Endodermal cell (in vitro differentiated cells): ENCODE measurements at regions not wholly inside any gene's neighbourhood (a gene's known extent, or its start where the extent isn't known, plus 50 kb on each side); places are given as distances from the start of the nearest gene placed in this dataset.

Source experiments
- DNase-seq: peaks from one replicate; pipeline ENCODE4 v3.0.0-alpha.2; 2017
- H3K27ac ChIP-seq: 2 replicates; pipeline ENCODE4 v1.5.1; 2013; ENCODE audit warnings: mild to moderate bottlenecking, low read depth, low read length, moderate library complexity
- H3K27me3 ChIP-seq: 2 replicates; pipeline ENCODE4 v1.6.1; 2013; ENCODE audit warnings: mild to moderate bottlenecking, low read length, moderate library complexity; ENCODE audit not compliant: insufficient read depth, control insufficient read depth, poor library complexity, severe bottlenecking
- H3K36me3 ChIP-seq: 2 replicates; pipeline ENCODE4 v1.7.0; 2013; ENCODE audit warnings: mild to moderate bottlenecking, low read length, moderate library complexity; ENCODE audit not compliant: control insufficient read depth, insufficient read depth
- H3K4me1 ChIP-seq: one replicate; pipeline ENCODE4 v1.7.0; 2013; ENCODE audit warnings: low read length; ENCODE audit not compliant: control insufficient read depth, insufficient read depth
- H3K4me3 ChIP-seq: 2 replicates; pipeline ENCODE4 v1.5.1; 2013; ENCODE audit warnings: mild to moderate bottlenecking, low read length, moderate library complexity
- H3K9ac ChIP-seq: 2 replicates; pipeline ENCODE4 v1.6.1; 2013; ENCODE audit warnings: mild to moderate bottlenecking, low read length, moderate library complexity; ENCODE audit not compliant: poor library complexity, severe bottlenecking; ENCODE audit errors: extremely low read depth
- H3K9me3 ChIP-seq: 2 replicates; pipeline ENCODE4 v1.6.1; 2013; ENCODE audit warnings: mild to moderate bottlenecking, low read length, moderate library complexity; ENCODE audit not compliant: control insufficient read depth
- H3K27ac Mint-ChIP-seq: 2 replicates; pipeline ENCODE4 v1.8.0; 2020; ENCODE audit warnings: mixed read lengths
- H3K27me3 Mint-ChIP-seq: 2 replicates; pipeline ENCODE4 v1.8.0; 2021; ENCODE audit warnings: mild to moderate bottlenecking, mixed read lengths; ENCODE audit not compliant: insufficient read depth
- H3K36me3 Mint-ChIP-seq: 2 replicates; pipeline ENCODE4 v1.8.0; 2020; ENCODE audit warnings: low read depth, mixed read lengths
- H3K4me1 Mint-ChIP-seq: 2 replicates; pipeline ENCODE4 v1.8.0; 2020; ENCODE audit warnings: mixed read lengths
- H3K4me3 Mint-ChIP-seq: 2 replicates; pipeline ENCODE4 v1.8.0; 2020; ENCODE audit warnings: mild to moderate bottlenecking, moderate library complexity, mixed read lengths
- H3K9me3 Mint-ChIP-seq: 2 replicates; pipeline ENCODE4 v1.8.0; 2020; ENCODE audit warnings: mild to moderate bottlenecking, mixed read lengths
- CTCF ChIP-seq: fragments of 200-600 bp; sonication (generic); conservative IDR thresholded peaks from 2 replicates; pipeline ENCODE4 v1.5.0; 2021; ENCODE audit warnings: antibody characterized with exemption, mild to moderate bottlenecking
- WGBS, 2 experiments: methylation state at CpG; one replicate each; pipeline versions ENCODE4 v1.1.5 to v1.1.7; 2013; ENCODE audit warnings: missing lambda C conversion rate in 2 of 2, mixed read lengths in 1 of 2; ENCODE audit not compliant: insufficient coverage in 1 of 2, insufficient read length in 1 of 2; 5-methylcytosine and 5-hydroxymethylcytosine counted together

- Mint-ChIP-seq H3K36me3 (no peaks in the 10 kb centered on the region), H3K4me1 (peaks cover 6% of the 10 kb centered on the region)
- WGBS, 2 experiments = 38% methylated on average over 1 of the region's 3 CpGs; no CpG with 5 or more reads in 1 of the 2 experiments
Observed at GRCh38 chr21:22609802-22610201, 1611.6 kb downstream of the NCAM2 start.

GRCh38 chr21:22627911-22628310, 1629.7 kb downstream of the NCAM2 start:
- no peaks in the 10 kb centered on the region for H3K9me3 Mint-ChIP-seq
- H3K4me3 ChIP-seq = no peak overlapping the region
- no peak overlapping the region for H3K9ac ChIP-seq
- no peaks in the 10 kb centered on the region for H3K27me3 ChIP-seq
- no peak overlapping the region for H3K27ac ChIP-seq
- H3K4me1 Mint-ChIP-seq = no peaks in the 10 kb centered on the region
- H3K27me3 Mint-ChIP-seq = no peaks in the 10 kb centered on the region
- no peak for DNase-seq
- H3K4me3 Mint-ChIP-seq = no peak overlapping the region
- no peaks in the 10 kb centered on the region for H3K36me3 ChIP-seq
- no peaks in the 10 kb centered on the region for H3K36me3 Mint-ChIP-seq
- TF ChIP-seq CTCF = no peak
- H3K4me1 ChIP-seq = no peaks in the 10 kb centered on the region
- H3K27ac Mint-ChIP-seq = no peak overlapping the region
- H3K9me3 ChIP-seq = no peaks in the 10 kb centered on the region
- 96% methylated on average over 1 of the region's 1 CpG; no CpG with 5 or more reads in 1 of the 2 experiments for WGBS, 2 experiments

More at GRCh38 chr21:22609802-22610201, 1611.6 kb downstream of the NCAM2 start:
- no peak for TF ChIP-seq CTCF
- peaks cover 7% of the 10 kb centered on the region for H3K27me3 Mint-ChIP-seq
- Histone ChIP-seq H3K27me3 (no peaks in the 10 kb centered on the region), H3K36me3 (no peaks in the 10 kb centered on the region), H3K9me3 (no peaks in the 10 kb centered on the region), H3K9ac (no peak overlapping the region), H3K4me1 (no peaks in the 10 kb centered on the region), H3K27ac (no peak overlapping the region), H3K4me3 (no peak overlapping the region)
- H3K4me3 Mint-ChIP-seq = no peak overlapping the region
- H3K9me3 Mint-ChIP-seq = no peaks in the 10 kb centered on the region
- no peak overlapping the region for H3K27ac Mint-ChIP-seq
- no peak for DNase-seq

GRCh38 chr21:22630953-22631465, 1632.8 kb downstream of the NCAM2 start:
- H3K27ac Mint-ChIP-seq = no peak overlapping the region
- Histone ChIP-seq H3K4me1 (no peaks in the 10 kb centered on the region), H3K36me3 (no peaks in the 10 kb centered on the region), H3K27me3 (no peaks in the 10 kb centered on the region), H3K4me3 (no peak overlapping the region), H3K9ac (no peak overlapping the region), H3K27ac (no peak overlapping the region), H3K9me3 (no peaks in the 10 kb centered on the region)
- H3K36me3 Mint-ChIP-seq = no peaks in the 10 kb centered on the region
- H3K4me1 Mint-ChIP-seq = no peaks in the 10 kb centered on the region
- TF ChIP-seq CTCF = no peak
- no peak for DNase-seq
- no peaks in the 10 kb centered on the region for H3K9me3 Mint-ChIP-seq
- H3K4me3 Mint-ChIP-seq = no peak overlapping the region
- H3K27me3 Mint-ChIP-seq = no peaks in the 10 kb centered on the region
- WGBS, 2 experiments = 89 to 100% methylated on average over 1 to 3 of the region's 3 CpGs
